Activated CD4-positive, alpha-beta T cell treated with anti-CD3 and anti-CD28 coated beads, Interleukin-2, amount 50 U/mL, for 4 hours (primary cell): ENCODE measurements at regions not wholly inside any gene's neighbourhood (a gene's known extent, or its start where the extent isn't known, plus 50 kb on each side); places are given as distances from the start of the nearest gene placed in this dataset.

Experiments
- DNase-seq, 2 experiments: peaks; one replicate each; pipeline ENCODE4 v3.0.0-alpha.2; 2020

DNA sequence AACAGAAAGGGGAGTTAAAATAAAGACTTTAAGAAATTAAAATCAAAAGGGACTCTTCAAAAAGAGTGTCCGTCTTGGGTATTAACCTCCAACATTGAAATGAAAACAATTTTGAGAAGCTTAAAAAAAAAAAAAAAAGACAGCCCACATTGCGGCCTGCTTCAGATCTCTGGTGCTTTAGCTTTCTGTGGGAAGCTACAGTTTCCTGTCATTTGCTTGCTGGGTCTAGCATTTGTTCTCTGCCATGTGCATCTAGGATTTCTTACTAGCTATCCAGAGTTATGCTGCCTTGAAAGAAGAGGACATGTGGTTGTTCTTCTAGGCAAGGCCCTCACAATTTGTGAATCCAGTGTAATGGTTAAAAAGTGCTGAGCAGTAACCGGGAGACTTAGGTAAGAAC is 375.3 kb downstream of the SLC4A3 start:
- no peak for DNase-seq

DNA sequence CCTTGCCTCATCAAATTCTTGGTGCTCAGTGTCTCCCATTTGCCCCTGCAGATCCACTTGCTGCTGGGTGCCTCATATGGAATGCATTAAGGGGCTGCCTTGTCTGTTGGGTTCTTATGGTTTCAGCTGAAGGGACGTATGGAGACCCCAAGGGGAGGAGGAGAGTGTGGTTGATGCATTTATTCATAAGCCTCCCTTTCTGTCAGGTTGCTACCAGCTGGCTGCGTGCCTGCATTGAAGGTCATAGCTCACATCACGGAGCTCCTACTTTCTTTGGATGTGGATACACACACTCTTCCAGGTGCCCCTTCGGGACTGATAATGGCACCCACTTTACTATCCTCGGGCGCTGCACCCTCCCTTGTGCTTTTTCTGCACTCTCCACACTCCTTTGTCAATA is 377.9 kb downstream of the SLC4A3 start:
- no peak for DNase-seq

DNA sequence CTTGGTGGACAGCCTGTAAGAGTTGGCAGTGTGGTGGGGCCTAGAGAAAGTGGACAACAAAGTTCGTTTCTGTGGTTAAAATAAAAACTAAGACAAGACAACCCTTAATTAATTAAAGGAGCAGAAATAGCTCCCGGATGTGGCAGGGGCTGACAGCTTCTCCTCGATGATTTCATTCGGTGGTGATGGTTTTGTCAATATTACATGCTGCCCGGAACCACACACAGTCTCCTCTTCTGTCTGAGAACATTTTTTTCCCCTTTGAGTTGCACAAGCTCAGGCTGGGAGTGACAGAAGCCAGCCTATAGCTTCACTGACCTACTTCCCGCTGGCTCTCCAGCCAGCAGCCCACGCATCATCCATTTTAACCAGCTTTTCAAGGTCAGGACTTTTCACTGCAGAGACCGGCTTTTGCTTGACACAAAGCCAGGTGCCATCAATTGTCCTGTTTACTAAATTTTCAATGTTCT is 378.8 kb downstream of the SLC4A3 start:
- DNase-seq: no peak

- no peak for DNase-seq
Measured at GRCh38 chr2:220011859-220012258, 384.4 kb downstream of the SLC4A3 start.

GRCh38 chr2:220014961-220015360 is 387.5 kb downstream of the SLC4A3 start:
- DNase-seq: no peak

- no peak for DNase-seq
Measured at GRCh38 chr2:220015576-220015975, 388.1 kb downstream of the SLC4A3 start.

DNA sequence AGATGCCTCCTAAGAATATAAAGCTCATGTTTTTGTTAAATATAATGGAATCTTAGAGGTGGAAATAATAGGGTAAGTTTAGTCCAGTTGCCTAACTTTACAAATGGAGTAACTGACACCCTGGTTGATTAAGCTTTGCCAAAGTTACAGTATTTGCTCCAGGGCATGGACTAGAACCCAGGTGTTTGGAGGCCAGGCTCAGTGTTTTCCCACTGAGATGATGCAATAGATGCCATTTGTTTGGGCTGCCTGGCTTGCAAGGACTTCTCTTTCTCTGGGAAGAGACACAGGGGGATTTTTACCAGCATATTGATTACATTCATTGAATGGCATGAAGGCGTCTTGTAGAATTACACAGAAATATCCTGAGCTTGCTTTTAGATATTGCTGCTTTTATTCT is 397.8 kb downstream of the SLC4A3 start:
- no peak for DNase-seq

GRCh38 chr2:220029013-220029412 is 401.6 kb downstream of the SLC4A3 start:
- DNase-seq: no peak

DNA sequence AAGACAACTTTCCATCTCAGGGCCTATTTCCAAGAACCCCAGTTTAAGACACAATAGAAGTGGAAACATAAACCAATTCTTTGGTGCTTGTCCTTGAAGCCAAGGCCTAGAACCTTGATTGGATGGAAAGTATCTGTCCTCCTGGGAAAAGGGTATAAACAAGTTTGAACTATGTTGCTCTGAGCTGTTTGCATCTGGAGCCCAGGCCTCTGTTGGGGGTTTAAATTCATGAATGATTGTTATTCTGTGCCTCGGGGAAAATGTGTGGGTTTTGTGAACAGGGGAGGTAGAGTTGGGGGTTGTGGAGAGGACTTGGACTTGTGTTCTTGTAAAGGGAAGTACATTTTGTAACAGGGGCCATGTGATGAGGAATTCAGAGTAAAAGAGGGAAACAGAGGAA is 406.1 kb downstream of the SLC4A3 start:
- no peak for DNase-seq

GRCh38 chr2:220034426-220035130 is 407.1 kb downstream of the SLC4A3 start:
- no peak for DNase-seq

- DNase-seq: no peak
Measured at GRCh38 chr2:220036431-220036830, 409.0 kb downstream of the SLC4A3 start.

- no peak for DNase-seq
Measured at GRCh38 chr2:220040346-220040745, 412.9 kb downstream of the SLC4A3 start.

DNA sequence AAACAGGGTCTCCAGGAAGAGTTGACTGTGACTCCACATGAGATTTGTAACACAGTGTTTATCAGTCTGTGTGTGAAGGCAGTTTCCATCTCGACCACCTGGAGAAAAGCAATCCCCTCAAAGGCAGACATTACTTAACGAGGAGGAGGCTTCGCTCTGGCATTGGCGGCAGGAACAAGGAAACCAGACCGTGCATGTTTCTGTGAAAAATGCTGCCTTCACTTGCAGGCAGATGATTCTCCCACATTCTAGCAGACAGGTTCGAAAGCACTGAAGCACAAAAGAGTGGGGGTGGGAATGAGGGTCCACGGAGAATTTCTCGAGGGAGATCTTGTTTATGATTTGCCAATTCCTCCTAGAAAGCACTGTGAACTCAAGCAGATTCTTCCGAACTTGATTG is 414.0 kb downstream of the SLC4A3 start:
- DNase-seq: no peak

GRCh38 chr2:220043155-220043989 is 415.9 kb downstream of the SLC4A3 start:
- DNase-seq: no peak

GRCh38 chr2:220043990-220044335 is 416.5 kb downstream of the SLC4A3 start:
- DNase-seq: no peak

DNA sequence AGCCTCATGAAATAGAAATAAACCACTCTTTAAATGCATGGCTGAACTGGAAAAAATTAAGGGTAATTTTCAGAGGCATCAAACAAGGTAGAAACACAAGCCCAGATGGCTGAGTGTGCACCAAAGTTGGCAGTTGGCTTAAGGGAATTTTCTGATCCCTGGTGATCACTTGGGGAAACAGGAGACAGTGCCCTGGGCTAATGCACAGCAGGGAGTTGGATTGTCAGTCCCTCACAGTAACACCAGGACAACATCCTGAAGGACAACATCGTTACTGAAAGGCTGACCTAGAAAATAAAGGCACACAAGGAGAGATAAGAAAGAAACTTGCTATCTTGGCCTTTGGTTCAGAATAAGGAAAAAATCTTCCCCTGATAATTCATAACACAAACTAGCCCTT is 417.0 kb downstream of the SLC4A3 start:
- DNase-seq: no peak

GRCh38 chr2:220046507-220046906 is 419.1 kb downstream of the SLC4A3 start:
- DNase-seq: no peak

DNA sequence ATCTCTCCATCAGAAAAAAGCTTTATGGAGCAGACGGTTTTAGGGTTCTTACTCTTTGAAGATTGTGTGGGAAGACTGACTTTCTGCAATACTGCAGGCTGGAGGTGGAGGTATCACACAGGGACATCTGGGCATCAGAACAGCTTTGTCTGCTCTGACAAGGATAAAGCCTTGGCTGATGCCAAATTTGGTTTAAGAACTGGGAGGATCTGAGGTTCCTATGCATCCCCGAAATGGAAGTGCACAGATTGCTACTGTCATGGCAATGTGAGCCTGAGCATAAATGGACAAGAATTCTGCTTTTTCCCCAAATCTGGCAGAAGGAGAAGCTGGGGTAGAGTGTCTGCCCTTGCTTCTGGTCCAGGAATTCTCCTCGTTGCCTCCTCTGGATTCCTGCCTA is 424.3 kb downstream of the SLC4A3 start:
- no peak for DNase-seq

GRCh38 chr2:220053919-220054318 is 426.5 kb downstream of the SLC4A3 start:
- DNase-seq: no peak

DNA sequence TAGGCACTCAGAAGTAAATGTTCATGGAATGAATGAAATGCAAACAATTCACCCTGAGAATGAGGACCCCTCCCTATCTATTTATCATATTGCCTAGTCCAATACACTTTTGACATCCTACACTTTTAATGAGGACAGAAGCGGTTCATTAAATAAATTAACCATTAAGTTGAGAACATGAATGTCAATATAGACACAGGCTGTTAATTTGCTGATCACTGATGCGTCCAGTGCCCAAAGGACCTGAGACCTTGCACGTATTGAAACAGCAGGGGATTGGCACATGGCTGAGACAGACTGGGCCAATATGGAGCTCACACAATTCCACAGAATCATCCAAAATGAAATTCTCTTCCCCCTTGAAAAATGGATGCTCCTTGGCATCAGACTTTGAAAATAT is 430.0 kb downstream of the SLC4A3 start:
- DNase-seq: no peak

DNA sequence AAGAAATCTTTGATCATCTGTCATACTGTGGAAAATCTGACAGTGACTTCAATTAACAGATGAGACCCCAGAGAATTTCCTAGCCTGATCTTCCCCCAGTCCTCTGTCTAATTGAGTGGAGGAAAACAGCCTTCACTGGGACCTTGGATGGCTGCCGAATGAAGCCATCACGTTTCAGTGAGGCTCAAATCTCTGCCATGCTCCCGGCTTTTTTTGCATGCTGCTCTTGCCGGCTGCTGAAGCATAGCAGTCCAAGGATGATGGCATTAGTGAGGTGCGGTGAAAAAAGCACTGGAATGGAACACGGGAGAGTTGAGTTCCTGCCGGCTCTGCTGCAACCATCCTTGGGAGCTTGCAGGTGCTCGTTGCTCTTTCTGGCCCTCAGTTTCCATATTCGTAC is 430.5 kb downstream of the SLC4A3 start:
- no peak for DNase-seq

DNA sequence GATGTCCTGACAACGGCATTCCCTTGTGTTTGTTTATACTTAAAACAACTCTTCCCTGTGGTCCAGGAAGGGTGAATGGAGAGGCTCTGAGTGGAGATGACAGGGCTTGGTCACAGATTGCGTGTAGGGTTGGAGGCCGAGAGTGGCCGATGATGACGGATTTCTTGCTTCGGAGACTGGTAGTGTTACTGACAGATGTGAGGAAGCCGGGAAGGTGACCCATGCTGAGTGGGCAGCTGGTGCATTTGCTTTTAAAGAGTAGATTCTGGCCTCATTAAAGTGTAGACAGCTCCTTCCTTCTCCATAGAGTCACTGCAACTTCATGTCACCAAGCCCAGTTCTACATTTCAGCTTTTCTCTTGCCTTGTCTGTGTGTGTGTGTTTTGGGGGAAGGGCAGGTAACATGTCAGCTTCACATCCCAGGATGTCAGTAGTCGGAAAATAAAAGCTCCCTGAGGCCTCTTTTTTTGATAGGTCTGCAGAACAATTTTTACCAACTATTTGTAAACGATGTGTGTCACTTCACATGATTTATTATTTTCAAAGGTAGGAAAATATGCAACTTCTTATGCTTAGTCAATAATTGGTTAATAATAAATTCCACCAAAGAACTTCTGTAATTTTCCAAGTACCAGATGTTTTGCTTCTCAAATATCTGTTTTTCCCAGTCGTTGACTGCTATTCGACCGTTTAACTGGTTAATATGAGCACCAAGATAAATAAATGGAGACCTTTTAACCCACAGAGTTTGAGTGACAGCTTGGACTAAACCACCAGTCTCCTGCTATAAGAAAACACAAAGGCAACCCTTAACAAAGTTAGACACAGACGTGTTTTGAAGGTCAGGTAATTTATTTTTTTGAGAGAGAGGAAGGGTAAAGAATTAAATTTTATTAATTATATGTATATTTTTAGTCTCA is 436.9 kb downstream of the SLC4A3 start:
- DNase-seq: no peak

GRCh38 chr2:220065581-220065980 is 438.2 kb downstream of the SLC4A3 start:
- DNase-seq: no peak
